GM12865 (cell line): ENCODE measurements at regions not wholly inside any gene's neighbourhood (a gene's known extent, or its start where the extent isn't known, plus 50 kb on each side); places are given as distances from the start of the nearest gene placed in this dataset.

Source experiments
- DNase-seq: peaks from one replicate; pipeline ENCODE4 v3.0.0; 2010; ENCODE audit warnings: low read depth
- H3K4me3 ChIP-seq: 2 replicates; pipeline ENCODE4 v1.5.1; 2011; ENCODE audit warnings: mild to moderate bottlenecking, low read depth, low read length, control low read depth
- TF ChIP-seq, protein P1 (sequence below): IDR thresholded peaks from 2 replicates; pipeline ENCODE4 v1.5.1; 2011; ENCODE audit warnings: low read length, control low read depth, low read depth, inconsistent platforms; ENCODE audit not compliant: insufficient read depth; ENCODE audit errors: missing control alignments

DNA sequence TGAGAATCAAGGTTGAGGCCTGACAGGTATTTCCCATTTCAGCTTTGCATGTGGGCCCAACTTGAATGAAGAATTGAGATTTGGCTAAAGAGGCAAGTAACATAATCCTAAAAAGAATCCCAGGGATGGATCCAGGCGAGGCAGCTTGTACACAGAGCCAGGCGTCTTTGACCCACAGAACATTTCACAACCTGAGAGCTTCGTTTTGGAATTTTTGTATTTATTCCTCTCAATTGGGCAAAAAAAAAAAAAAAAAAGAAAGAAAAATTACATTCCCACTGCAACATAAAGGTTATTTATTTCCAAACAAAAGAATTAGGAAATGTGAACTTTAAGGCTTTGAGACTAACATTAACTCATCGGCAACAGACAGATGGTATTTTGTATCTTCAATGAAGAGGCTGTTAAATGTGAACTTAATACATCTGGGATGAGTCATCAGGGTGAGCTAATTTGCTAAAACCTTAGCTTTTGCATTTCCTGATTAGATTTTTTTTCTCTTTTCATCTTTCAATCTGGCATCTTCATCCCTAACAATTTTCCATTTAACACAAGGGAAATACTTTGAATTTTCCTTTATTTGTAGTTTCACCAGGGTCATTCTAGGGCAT lies 478.5 kb upstream of the TNP1 start:
- no peak overlapping the region for H3K4me3 ChIP-seq
- DNase-seq, result no peak

DNA sequence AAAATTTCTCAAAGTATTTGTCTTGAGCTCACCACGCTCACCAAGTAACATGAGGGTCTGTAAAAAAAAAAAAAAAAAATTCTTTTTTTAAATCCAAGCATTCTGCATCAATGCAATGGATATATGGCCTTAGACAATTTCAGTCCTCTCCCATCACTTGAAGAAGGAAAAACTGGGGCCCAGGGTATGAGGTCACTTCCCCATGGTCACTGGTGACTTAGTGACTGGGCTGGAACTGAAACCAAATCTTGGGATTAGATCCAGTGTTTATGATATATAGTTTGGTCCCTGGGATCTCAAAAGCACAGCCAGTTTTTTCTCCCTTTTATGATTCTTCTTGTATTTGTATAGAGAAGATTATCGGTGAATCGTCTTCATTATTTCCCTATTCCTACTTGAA lies 477.9 kb upstream of the TNP1 start:
- no peak overlapping the region for H3K4me3 ChIP-seq
- DNase-seq, result no peak
- TF ChIP-seq, protein P1, sequence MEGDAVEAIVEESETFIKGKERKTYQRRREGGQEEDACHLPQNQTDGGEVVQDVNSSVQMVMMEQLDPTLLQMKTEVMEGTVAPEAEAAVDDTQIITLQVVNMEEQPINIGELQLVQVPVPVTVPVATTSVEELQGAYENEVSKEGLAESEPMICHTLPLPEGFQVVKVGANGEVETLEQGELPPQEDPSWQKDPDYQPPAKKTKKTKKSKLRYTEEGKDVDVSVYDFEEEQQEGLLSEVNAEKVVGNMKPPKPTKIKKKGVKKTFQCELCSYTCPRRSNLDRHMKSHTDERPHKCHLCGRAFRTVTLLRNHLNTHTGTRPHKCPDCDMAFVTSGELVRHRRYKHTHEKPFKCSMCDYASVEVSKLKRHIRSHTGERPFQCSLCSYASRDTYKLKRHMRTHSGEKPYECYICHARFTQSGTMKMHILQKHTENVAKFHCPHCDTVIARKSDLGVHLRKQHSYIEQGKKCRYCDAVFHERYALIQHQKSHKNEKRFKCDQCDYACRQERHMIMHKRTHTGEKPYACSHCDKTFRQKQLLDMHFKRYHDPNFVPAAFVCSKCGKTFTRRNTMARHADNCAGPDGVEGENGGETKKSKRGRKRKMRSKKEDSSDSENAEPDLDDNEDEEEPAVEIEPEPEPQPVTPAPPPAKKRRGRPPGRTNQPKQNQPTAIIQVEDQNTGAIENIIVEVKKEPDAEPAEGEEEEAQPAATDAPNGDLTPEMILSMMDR, result no peak

More for the DNA sequence above, 478.5 kb upstream of the TNP1 start:
- TF ChIP-seq, protein P1, result no peak

DNA sequence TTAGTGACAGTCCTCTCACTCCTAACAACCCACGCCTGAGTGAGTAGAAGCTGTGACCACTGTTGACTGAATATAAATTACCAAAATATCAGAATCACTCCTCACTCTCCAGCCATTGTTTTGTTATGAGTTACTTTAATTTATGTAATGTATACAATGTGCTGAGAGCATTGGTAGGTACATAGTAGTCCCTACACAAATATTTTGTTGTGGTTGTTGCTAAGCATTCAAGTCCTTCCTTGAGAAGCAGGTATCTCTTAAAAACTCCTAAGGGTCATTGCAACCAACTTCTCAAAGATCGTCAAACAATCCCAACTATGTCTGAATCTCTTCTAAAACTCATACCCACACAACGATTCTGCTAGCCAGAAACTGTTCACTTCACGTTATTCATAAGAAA lies 476.8 kb upstream of the TNP1 start:
- TF ChIP-seq, protein P1, result no peak
- DNase-seq, result no peak
- H3K4me3 ChIP-seq, result no peak overlapping the region

DNA sequence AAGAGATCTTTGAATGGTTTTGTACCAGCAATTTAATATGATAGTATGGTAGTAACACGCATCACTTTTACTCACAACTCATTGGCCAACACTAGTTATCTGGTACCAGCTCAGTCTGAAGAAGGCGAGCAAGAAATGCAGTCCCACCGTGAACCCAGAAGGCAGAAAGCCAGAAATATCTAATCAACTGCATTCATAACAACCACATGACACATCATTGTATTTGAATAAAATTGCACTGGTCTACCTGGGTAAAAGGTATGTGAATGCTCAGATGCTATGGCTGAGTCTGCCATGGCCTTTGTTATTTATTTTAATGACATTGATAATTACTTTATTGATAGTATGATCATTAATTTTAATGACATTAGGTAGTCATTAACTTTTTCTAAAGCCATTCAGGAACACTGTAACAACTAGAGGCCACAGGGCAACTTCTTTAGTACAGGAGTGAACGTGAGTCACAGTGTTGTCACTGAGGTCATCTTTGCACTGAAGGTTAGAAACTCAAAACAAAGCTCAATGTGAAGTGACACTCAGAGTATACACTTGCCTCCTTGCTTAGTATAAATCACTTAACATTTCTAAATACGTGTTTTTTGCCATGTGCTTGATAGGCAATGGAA lies 475.6 kb upstream of the TNP1 start:
- H3K4me3 ChIP-seq, result no peak overlapping the region
- TF ChIP-seq, protein P1, result no peak
- DNase-seq, result no peak

DNA sequence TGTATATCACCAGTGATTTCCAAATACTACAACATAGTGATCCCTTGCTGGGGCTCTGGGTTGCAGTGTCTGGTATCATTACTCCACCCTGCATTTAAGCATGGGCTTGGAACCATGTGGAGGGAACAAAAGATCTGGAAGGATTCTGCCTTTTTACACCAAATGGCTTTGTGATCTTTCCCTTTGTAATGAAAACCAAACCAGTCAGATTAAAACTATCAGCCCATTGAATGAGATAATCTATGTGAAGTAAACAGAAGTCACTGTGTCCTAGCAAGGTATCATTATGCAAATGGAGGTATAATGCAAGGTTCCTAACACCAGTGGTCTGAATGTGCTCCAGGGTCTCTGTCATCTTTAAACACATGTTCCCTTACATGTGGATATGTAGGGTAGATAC lies 474.7 kb upstream of the TNP1 start:
- no peak overlapping the region for H3K4me3 ChIP-seq
- TF ChIP-seq, protein P1, result no peak
- no peak for DNase-seq

DNA sequence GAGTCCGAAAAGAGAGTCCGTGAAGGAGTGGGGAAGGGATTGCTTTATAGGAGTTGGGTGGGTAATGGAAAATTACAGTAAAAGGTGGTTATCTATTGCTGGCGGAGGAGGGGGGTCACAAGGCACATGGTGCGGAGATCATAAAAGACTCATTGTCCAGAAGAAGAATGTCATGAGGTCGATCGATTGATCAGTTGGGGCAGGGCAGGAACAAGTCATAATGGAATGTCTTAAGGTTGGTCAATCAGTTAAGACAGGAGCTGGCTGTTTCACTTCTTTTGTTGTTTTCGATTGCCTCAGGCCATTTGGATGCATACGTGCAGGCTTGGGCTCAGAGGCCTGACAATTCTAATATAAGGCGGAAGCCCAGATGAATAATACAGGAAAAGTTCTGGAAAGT lies 473.0 kb upstream of the TNP1 start:
- no peak for DNase-seq
- no peak overlapping the region for H3K4me3 ChIP-seq
- TF ChIP-seq, protein P1, result no peak

DNA sequence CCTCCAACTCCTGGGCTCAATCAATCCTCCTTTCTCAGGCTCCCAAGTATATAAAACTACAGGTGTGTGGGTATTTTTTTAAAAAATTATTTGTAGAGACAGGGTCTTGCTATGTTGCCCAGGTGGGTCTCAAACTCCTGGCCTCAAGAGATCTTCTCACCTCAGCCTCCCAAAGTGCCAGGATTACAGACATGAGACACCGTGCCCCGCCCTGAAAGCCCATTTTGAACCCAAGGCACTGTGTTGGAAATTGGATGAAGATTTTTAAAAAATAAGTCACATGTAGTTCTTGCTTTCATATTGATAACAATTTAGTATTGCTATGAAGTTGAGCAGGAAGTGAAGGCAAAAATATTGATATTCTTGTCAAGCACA lies 472.5 kb upstream of the TNP1 start:
- no peak for DNase-seq
- H3K4me3 ChIP-seq, result no peak overlapping the region
- TF ChIP-seq, protein P1, result no peak
